ENCODE measurements at regions not wholly inside any gene's neighbourhood (a gene's known extent, or its start where the extent isn't known, plus 50 kb on each side); places are given as distances from the start of the nearest gene placed in this dataset.

GRCh38 chr6:1494671-1495070 is 105.3 kb downstream of the FOXF2 start:
- peaks cover 0 to 11% (median 5%) of the 10 kb centered on the region in 4 donors for H3K4me1 ChIP-seq
- H3K36me3 ChIP-seq: no peaks in the 10 kb centered on the region
- H3K27ac ChIP-seq (replicated peaks in 1 of 4): no peak overlapping the region
- intact Hi-C loops (cut with DNase I): no loop called here
- TF ChIP-seq CTCF (IDR thresholded peaks at IDR 0.05): no peak
- TF ChIP-seq POLR2AphosphoS5 (IDR thresholded peaks at IDR 0.05): no peak
- no peak for TF ChIP-seq POLR2A (IDR thresholded peaks at IDR 0.05; ENCODE audit: low read depth)
- TF ChIP-seq EP300 (IDR thresholded peaks at IDR 0.05): no peak
- no peak overlapping the region for H3K4me3 ChIP-seq
- peaks cover 0 to 9% (median 0%) of the 10 kb centered on the region in 4 donors for H3K9me3 ChIP-seq
- WGBS: 87% methylated on average over 9 of the region's 9 CpGs
- DNase-seq (ENCODE audit: extremely low spot score): no peak
- no peaks in the 10 kb centered on the region for H3K27me3 ChIP-seq

- no peak for TF ChIP-seq POLR2A (IDR thresholded peaks at IDR 0.05; ENCODE audit: low read depth)
- no peak for TF ChIP-seq POLR2AphosphoS5 (IDR thresholded peaks at IDR 0.05)
- no peak for TF ChIP-seq CTCF (IDR thresholded peaks at IDR 0.05)
- TF ChIP-seq EP300 (IDR thresholded peaks at IDR 0.05): no peak
- intact Hi-C loops (cut with DNase I): no loop called here
Measured at GRCh38 chr6:1495344-1495743, 106.0 kb downstream of the FOXF2 start.

GRCh38 chr6:1496092-1496491 is 106.7 kb downstream of the FOXF2 start:
- Histone ChIP-seq H3K27me3 (no peaks in the 10 kb centered on the region), H3K4me3 (no peak overlapping the region), H3K4me1 (peaks cover 0 to 11% (median 5%) of the 10 kb centered on the region in 4 donors), H3K9me3 (peaks cover 0 to 9% (median 0%) of the 10 kb centered on the region in 4 donors), H3K36me3 (no peaks in the 10 kb centered on the region), H3K27ac (replicated peaks in 1 of 4) (no peak overlapping the region)
- intact Hi-C loops (cut with DNase I): no loop called here
- DNase-seq (ENCODE audit: extremely low spot score): no peak
- WGBS: 96% methylated on average over 5 of the region's 5 CpGs
- TF ChIP-seq POLR2AphosphoS5 (IDR thresholded peaks at IDR 0.05): no peak
- no peak for TF ChIP-seq CTCF (IDR thresholded peaks at IDR 0.05)
- TF ChIP-seq EP300 (IDR thresholded peaks at IDR 0.05): no peak
- TF ChIP-seq POLR2A (IDR thresholded peaks at IDR 0.05; ENCODE audit: low read depth): no peak

More at GRCh38 chr6:1495344-1495743, 106.0 kb downstream of the FOXF2 start:
- 85% methylated on average over 4 of the region's 4 CpGs for WGBS
- peaks cover 0 to 11% (median 5%) of the 10 kb centered on the region in 4 donors for H3K4me1 ChIP-seq
- no peaks in the 10 kb centered on the region for H3K36me3 ChIP-seq
- H3K27me3 ChIP-seq: no peaks in the 10 kb centered on the region
- H3K4me3 ChIP-seq: no peak overlapping the region
- DNase-seq (ENCODE audit: extremely low spot score): no peak
- no peak overlapping the region for H3K27ac ChIP-seq (replicated peaks in 1 of 4)
- peaks cover 0 to 9% (median 0%) of the 10 kb centered on the region in 4 donors for H3K9me3 ChIP-seq

- WGBS: 73% methylated on average over 12 of the region's 16 CpGs
- Histone ChIP-seq H3K4me1 (peaks cover 0 to 11% (median 5%) of the 10 kb centered on the region in 4 donors), H3K4me3 (no peak overlapping the region), H3K9me3 (peaks cover 0 to 9% (median 0%) of the 10 kb centered on the region in 4 donors), H3K36me3 (no peaks in the 10 kb centered on the region), H3K27ac (replicated peaks in 1 of 4) (no peak overlapping the region), H3K27me3 (no peaks in the 10 kb centered on the region)
- DNase-seq (ENCODE audit: extremely low spot score): no peak
- TF ChIP-seq POLR2A (IDR thresholded peaks at IDR 0.05; ENCODE audit: low read depth): no peak
- intact Hi-C loops (cut with DNase I): no loop called here
Measured at GRCh38 chr6:1496836-1497760, 107.7 kb downstream of the FOXF2 start.

- Histone ChIP-seq H3K9me3 (peaks cover 0 to 9% (median 0%) of the 10 kb centered on the region in 4 donors), H3K4me1 (peaks cover 0 to 11% (median 5%) of the 10 kb centered on the region in 4 donors), H3K27ac (replicated peaks in 1 of 4) (no peak overlapping the region), H3K27me3 (no peaks in the 10 kb centered on the region), H3K36me3 (no peaks in the 10 kb centered on the region), H3K4me3 (no peak overlapping the region)
- intact Hi-C loops (cut with DNase I): no loop called here
- TF ChIP-seq POLR2A (IDR thresholded peaks at IDR 0.05; ENCODE audit: low read depth): no peak
- no peak for TF ChIP-seq EP300 (IDR thresholded peaks at IDR 0.05)
- TF ChIP-seq POLR2AphosphoS5 (IDR thresholded peaks at IDR 0.05): no peak
- no peak for TF ChIP-seq CTCF (IDR thresholded peaks at IDR 0.05)
- DNase-seq (ENCODE audit: extremely low spot score): no peak
- WGBS: 39% methylated on average over 4 of the region's 4 CpGs
Measured at GRCh38 chr6:1497761-1498105, 108.4 kb downstream of the FOXF2 start.
